Suprapubic skin (tissue), 4 donors: ENCODE measurements at regions not wholly inside any gene's neighbourhood (a gene's known extent, or its start where the extent isn't known, plus 50 kb on each side); places are given as distances from the start of the nearest gene placed in this dataset.

Experiments
- DNase-seq, 2 donors: peaks; one replicate each; pipeline ENCODE4 v3.0.0-alpha.2; 2019; ENCODE audit warnings: low spot score in 2 of 2
- H3K27ac ChIP-seq: fragments of 200-600 bp; sonication (generic); one replicate; pipeline ENCODE4 v1.5.1; 2019
- H3K27me3 ChIP-seq: fragments of 200-600 bp; sonication (generic); one replicate; pipeline ENCODE4 v1.5.1; 2019
- H3K36me3 ChIP-seq: fragments of 200-600 bp; sonication (generic); one replicate; pipeline ENCODE4 v1.5.1; 2019
- H3K4me1 ChIP-seq: fragments of 200-600 bp; sonication (generic); one replicate; pipeline ENCODE4 v1.5.1; 2019
- H3K4me3 ChIP-seq: fragments of 200-600 bp; sonication (generic); one replicate; pipeline ENCODE4 v1.5.1; 2019; ENCODE audit warnings: mild to moderate bottlenecking
- H3K9me3 ChIP-seq: fragments of 200-600 bp; sonication (generic); one replicate; pipeline ENCODE4 v1.5.1; 2019
- CTCF ChIP-seq, 2 donors: fragments of 200-600 bp in 1 of 2; fragments of 450-650 bp in 1 of 2; sonication (generic) in 1 of 2; IDR thresholded peaks; one replicate each; pipeline ENCODE4 v1.5.1; 2016 to 2019; ENCODE audit warnings: antibody characterized with exemption in 2 of 2, mild to moderate bottlenecking in 1 of 2, moderate library complexity in 1 of 2
- EP300 ChIP-seq: sonication (generic); formaldehyde crosslinking; IDR thresholded peaks from one replicate; pipeline ENCODE4 v1.6.1; 2017; ENCODE audit warnings: antibody characterized with exemption
- POLR2A ChIP-seq, 2 donors: fragments of 450-650 bp; IDR thresholded peaks; one replicate each; pipeline ENCODE4 v1.6.1; 2017; ENCODE audit warnings: antibody characterized with exemption in 2 of 2, mild to moderate bottlenecking in 2 of 2, moderate library complexity in 2 of 2
- POLR2AphosphoS5 ChIP-seq, 3 donors: sonication (generic); formaldehyde crosslinking; IDR thresholded peaks; one replicate each; pipeline ENCODE4 v1.6.1; 2017; ENCODE audit warnings: antibody characterized with exemption in 3 of 3
- WGBS: methylation state at CpG from one replicate; pipeline ENCODE4 v1.1.5; 2018; 5-methylcytosine and 5-hydroxymethylcytosine counted together

GRCh38 chr3:31439890-31440750, 92.6 kb upstream of the STT3B start:
- 49% methylated on average over 3 of the region's 3 CpGs for WGBS
- H3K9me3 ChIP-seq, result no peaks in the 10 kb centered on the region
- no peaks in the 10 kb centered on the region for H3K36me3 ChIP-seq
- no peak overlapping the region for H3K4me3 ChIP-seq
- no peak for DNase-seq
- no peak overlapping the region for H3K27ac ChIP-seq
- H3K27me3 ChIP-seq, result no peaks in the 10 kb centered on the region
- TF ChIP-seq POLR2A (IDR thresholded peaks at IDR 0.05) (no peak), CTCF (IDR thresholded peaks at IDR 0.05) (no peak), EP300 (no peak), POLR2AphosphoS5 (IDR thresholded peaks at IDR 0.05) (no peak)
- peaks cover 12% of the 10 kb centered on the region for H3K4me1 ChIP-seq

- no peak for DNase-seq
- Histone ChIP-seq H3K4me1 (peaks cover 19% of the 10 kb centered on the region), H3K36me3 (no peaks in the 10 kb centered on the region), H3K9me3 (no peaks in the 10 kb centered on the region), H3K27ac (no peak overlapping the region), H3K4me3 (no peak overlapping the region), H3K27me3 (no peaks in the 10 kb centered on the region)
- TF ChIP-seq EP300 (no peak), POLR2AphosphoS5 (IDR thresholded peaks at IDR 0.05) (no peak), POLR2A (IDR thresholded peaks at IDR 0.05) (no peak)
- 94% methylated on average over 1 of the region's 1 CpG for WGBS
Measured at GRCh38 chr3:31440878-31441277, 91.8 kb upstream of the STT3B start.

- H3K4me3 ChIP-seq, result no peak overlapping the region
- H3K27me3 ChIP-seq, result no peaks in the 10 kb centered on the region
- no peak overlapping the region for H3K27ac ChIP-seq
- TF ChIP-seq EP300, result no peak
- TF ChIP-seq CTCF (IDR thresholded peaks at IDR 0.05), result no peak
- peaks cover 24% of the 10 kb centered on the region for H3K4me1 ChIP-seq
- H3K36me3 ChIP-seq, result no peaks in the 10 kb centered on the region
- 81% methylated on average over 2 of the region's 2 CpGs for WGBS
- no peaks in the 10 kb centered on the region for H3K9me3 ChIP-seq
- no peak for DNase-seq
Measured at GRCh38 chr3:31442755-31443154, 90.0 kb upstream of the STT3B start.

DNA sequence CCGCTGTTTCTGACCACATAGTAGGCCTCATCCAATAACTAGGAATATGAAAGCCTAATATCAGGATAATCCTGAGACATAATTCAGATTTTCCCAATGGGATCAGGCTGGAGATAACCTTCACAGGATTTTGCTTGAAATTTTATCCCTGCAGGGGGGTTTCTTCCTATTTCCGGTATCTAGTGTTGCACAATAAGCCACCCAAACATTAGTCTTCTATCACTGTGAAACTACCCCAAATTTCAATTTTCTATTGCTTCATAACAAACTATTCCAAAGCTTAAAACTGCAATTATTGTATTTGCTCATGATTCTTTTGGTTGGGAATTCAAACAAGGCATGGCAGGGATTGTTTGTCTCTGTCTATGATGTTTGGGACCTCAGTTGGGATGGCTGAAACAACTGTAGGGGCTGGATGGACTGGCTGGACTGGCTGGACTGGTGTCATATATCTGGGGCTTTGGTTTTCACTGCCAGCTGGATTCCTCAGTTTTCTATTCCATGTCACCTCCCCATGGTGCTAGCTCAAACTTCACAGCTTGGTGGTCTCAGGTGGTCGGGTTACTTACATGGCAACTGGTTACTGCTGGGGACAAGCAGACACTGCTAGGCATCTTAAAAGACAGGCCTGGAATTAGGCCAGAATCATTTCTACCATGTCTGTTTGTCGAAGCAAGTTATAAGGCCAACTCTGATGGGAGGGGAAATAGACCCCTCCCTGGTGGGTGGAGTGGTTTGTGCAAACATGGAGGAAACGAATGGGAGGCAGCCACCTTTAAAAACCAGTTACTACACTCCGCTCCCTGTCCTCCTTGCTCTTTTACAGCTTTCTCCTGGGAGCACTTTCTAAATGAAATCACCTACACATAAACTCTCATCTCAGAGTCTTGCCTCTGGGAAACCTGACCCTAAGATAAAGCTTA, 88.2 kb upstream of the STT3B start:
- no peaks in the 10 kb centered on the region for H3K36me3 ChIP-seq
- no peaks in the 10 kb centered on the region for H3K9me3 ChIP-seq
- peaks cover 24% of the 10 kb centered on the region for H3K4me1 ChIP-seq
- no peak for TF ChIP-seq CTCF (IDR thresholded peaks at IDR 0.05)
- no peak for TF ChIP-seq POLR2AphosphoS5 (IDR thresholded peaks at IDR 0.05)
- no peak for TF ChIP-seq EP300
- TF ChIP-seq POLR2A (IDR thresholded peaks at IDR 0.05), result no peak
- WGBS, result 87% methylated on average over 6 of the region's 6 CpGs
- no peak overlapping the region for H3K27ac ChIP-seq
- H3K4me3 ChIP-seq, result no peak overlapping the region
- H3K27me3 ChIP-seq, result no peaks in the 10 kb centered on the region
- no peak for DNase-seq

DNA sequence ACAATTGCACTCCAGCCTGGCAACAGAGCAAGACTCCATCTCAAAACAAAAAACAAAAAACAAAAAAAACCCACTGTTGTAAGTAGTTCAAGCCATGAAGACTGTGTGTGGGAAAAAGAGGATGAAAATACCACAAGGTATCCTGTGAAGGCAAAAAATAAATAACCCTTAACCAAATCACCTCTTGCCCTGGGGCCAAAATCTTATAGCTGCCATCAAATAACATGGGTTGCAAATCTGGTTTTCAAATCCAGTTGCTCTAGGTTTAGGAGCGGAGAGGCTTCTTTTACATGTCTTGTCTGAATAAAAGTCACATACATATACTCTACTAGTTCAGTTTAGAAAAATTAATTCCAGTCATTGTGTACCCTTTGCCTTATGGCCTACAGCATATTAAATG, 87.0 kb upstream of the STT3B start:
- no peak overlapping the region for H3K27ac ChIP-seq
- no peak for DNase-seq
- H3K4me1 ChIP-seq, result peaks cover 24% of the 10 kb centered on the region
- TF ChIP-seq CTCF (IDR thresholded peaks at IDR 0.05) (no peak), POLR2AphosphoS5 (IDR thresholded peaks at IDR 0.05) (no peak), POLR2A (IDR thresholded peaks at IDR 0.05) (no peak), EP300 (no peak)
- H3K4me3 ChIP-seq, result no peak overlapping the region
- H3K9me3 ChIP-seq, result no peaks in the 10 kb centered on the region
- 54% methylated on average over 1 of the region's 1 CpG for WGBS
- H3K27me3 ChIP-seq, result no peaks in the 10 kb centered on the region
- no peaks in the 10 kb centered on the region for H3K36me3 ChIP-seq
